ENCODE measurements at regions not wholly inside any gene's neighbourhood (a gene's known extent, or its start where the extent isn't known, plus 50 kb on each side); places are given as distances from the start of the nearest gene placed in this dataset.
"Not testable (repeated sequence)": the region's sequence is repeated elsewhere in the genome, so short reads cannot be mapped to it uniquely, and the experiment has no call there.

DNA sequence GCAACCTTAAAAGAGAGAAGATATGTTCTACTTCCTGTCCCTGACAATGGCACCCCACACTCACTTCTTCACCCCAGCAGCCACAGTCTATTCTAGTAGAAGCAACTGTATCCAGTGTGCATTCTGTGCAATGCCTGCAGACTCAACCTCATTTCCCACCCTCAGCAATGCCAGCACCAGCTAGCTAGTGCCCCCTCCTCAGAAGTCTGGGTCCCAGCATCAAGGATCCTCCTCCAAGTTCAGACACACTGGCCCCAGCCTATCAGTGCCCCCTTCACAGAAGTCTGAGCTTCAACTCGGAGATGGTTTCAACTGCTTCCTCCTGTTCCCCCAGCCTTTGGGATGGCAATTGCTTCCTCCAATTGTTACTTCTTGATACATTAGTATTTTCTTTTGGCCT, 268.3 kb downstream of the MEX3B start:
- no peaks in the 10 kb centered on the region for H3K27me3 ChIP-seq (ENCODE audit: control insufficient read depth, insufficient read depth, low read length)
- no peak overlapping the region for H3K4me3 ChIP-seq (ENCODE audit: low read depth, low read length)
- H3K4me1 ChIP-seq (ENCODE audit: control insufficient read depth, insufficient read depth, low read length), result no peaks in the 10 kb centered on the region
- no peak for DNase-seq (ENCODE audit: low read depth in 4 of 6, low spot score in 6 of 6)
- no peak overlapping the region for H3K27ac ChIP-seq (ENCODE audit: low read depth, low read length)
- WGBS (ENCODE audit: insufficient coverage), result no CpG with 5 or more reads among the region's 1 CpG
- H3K9me3 ChIP-seq (ENCODE audit: control insufficient read depth, insufficient read depth, low read length), result no peaks in the 10 kb centered on the region
- H3K36me3 ChIP-seq (ENCODE audit: control insufficient read depth, insufficient read depth, low read length), result no peaks in the 10 kb centered on the region

DNA sequence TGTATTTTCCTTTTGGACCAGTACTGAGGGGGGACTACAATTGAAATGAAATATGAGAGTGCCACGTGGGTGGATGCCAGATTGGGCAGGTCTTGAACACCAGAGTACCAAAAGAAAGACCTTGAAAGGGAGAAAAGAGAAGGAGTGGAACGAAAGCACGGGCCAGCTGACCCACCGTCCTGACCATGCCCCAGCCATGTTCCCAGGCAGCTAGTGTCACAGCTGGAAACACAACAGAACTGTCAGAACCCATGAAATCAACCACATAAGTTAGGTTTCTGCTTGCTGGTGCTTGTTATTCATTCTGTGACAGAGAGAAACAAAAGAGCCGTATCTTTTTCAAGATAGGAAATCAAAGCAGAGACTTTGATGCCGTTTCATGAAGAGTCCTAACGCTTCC, 268.8 kb downstream of the MEX3B start:
- Histone ChIP-seq H3K4me3 (ENCODE audit: low read depth, low read length) (no peak overlapping the region), H3K36me3 (ENCODE audit: control insufficient read depth, insufficient read depth, low read length) (no peaks in the 10 kb centered on the region), H3K4me1 (ENCODE audit: control insufficient read depth, insufficient read depth, low read length) (no peaks in the 10 kb centered on the region), H3K27me3 (ENCODE audit: control insufficient read depth, insufficient read depth, low read length) (no peaks in the 10 kb centered on the region), H3K27ac (ENCODE audit: low read depth, low read length) (no peak overlapping the region), H3K9me3 (ENCODE audit: control insufficient read depth, insufficient read depth, low read length) (no peaks in the 10 kb centered on the region)
- 46% methylated on average over 3 of the region's 7 CpGs for WGBS (ENCODE audit: insufficient coverage)
- DNase-seq (ENCODE audit: low read depth in 4 of 6, low spot score in 6 of 6), result no peak

GRCh38 chr15:81775779-81776178, 270.0 kb downstream of the MEX3B start:
- H3K4me1 ChIP-seq (ENCODE audit: control insufficient read depth, insufficient read depth, low read length); H3K36me3 ChIP-seq (ENCODE audit: control insufficient read depth, insufficient read depth, low read length); H3K4me3 ChIP-seq (ENCODE audit: low read depth, low read length); H3K27ac ChIP-seq (ENCODE audit: low read depth, low read length); DNase-seq (ENCODE audit: low read depth in 4 of 6, low spot score in 6 of 6); H3K27me3 ChIP-seq (ENCODE audit: control insufficient read depth, insufficient read depth, low read length); H3K9me3 ChIP-seq (ENCODE audit: control insufficient read depth, insufficient read depth, low read length): not testable (repeated sequence)
- no CpG with 5 or more reads among the region's 4 CpGs for WGBS (ENCODE audit: insufficient coverage)

DNA sequence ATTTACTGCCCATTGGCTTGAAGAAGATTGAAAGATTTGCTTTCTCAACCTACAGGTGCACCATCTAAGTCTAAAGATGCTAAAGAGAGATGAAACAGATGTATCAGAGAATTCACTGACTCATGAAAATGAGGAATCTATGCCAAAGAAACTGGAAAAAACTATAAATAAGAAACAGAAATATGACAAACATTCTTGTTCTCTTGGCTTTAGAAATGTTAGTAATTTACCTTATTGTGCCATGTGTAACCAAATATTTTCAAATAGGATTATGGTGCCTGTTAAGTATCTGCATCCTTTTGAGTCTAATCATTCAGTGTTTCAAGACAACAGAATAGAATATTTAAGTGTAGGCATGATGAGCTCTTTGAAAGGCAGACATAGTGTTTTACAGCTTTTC, 271.5 kb downstream of the MEX3B start:
- H3K36me3 ChIP-seq (ENCODE audit: control insufficient read depth, insufficient read depth, low read length), result no peaks in the 10 kb centered on the region
- no peak for DNase-seq (ENCODE audit: low read depth in 4 of 6, low spot score in 6 of 6)
- H3K9me3 ChIP-seq (ENCODE audit: control insufficient read depth, insufficient read depth, low read length), result no peaks in the 10 kb centered on the region
- H3K4me3 ChIP-seq (ENCODE audit: low read depth, low read length), result no peak overlapping the region
- no peak overlapping the region for H3K27ac ChIP-seq (ENCODE audit: low read depth, low read length)
- no peaks in the 10 kb centered on the region for H3K4me1 ChIP-seq (ENCODE audit: control insufficient read depth, insufficient read depth, low read length)
- no peaks in the 10 kb centered on the region for H3K27me3 ChIP-seq (ENCODE audit: control insufficient read depth, insufficient read depth, low read length)

GRCh38 chr15:81768773-81769172, 277.0 kb downstream of the MEX3B start:
- H3K4me1 ChIP-seq (ENCODE audit: control insufficient read depth, insufficient read depth, low read length), result no peaks in the 10 kb centered on the region
- H3K27me3 ChIP-seq (ENCODE audit: control insufficient read depth, insufficient read depth, low read length), result no peaks in the 10 kb centered on the region
- H3K36me3 ChIP-seq (ENCODE audit: control insufficient read depth, insufficient read depth, low read length), result no peaks in the 10 kb centered on the region
- no peak overlapping the region for H3K27ac ChIP-seq (ENCODE audit: low read depth, low read length)
- H3K9me3 ChIP-seq (ENCODE audit: control insufficient read depth, insufficient read depth, low read length), result no peaks in the 10 kb centered on the region
- no peak overlapping the region for H3K4me3 ChIP-seq (ENCODE audit: low read depth, low read length)
- no peak for DNase-seq (ENCODE audit: low read depth in 4 of 6, low spot score in 6 of 6)
- 76% methylated on average over 2 of the region's 2 CpGs for WGBS (ENCODE audit: insufficient coverage)

- DNase-seq (ENCODE audit: low read depth in 4 of 6, low spot score in 6 of 6), result peak in 1 of 6 donors; percentile 70
- Histone ChIP-seq H3K9me3 (ENCODE audit: control insufficient read depth, insufficient read depth, low read length) (no peaks in the 10 kb centered on the region), H3K27ac (ENCODE audit: low read depth, low read length) (no peak overlapping the region), H3K4me1 (ENCODE audit: control insufficient read depth, insufficient read depth, low read length) (no peaks in the 10 kb centered on the region), H3K36me3 (ENCODE audit: control insufficient read depth, insufficient read depth, low read length) (no peaks in the 10 kb centered on the region), H3K27me3 (ENCODE audit: control insufficient read depth, insufficient read depth, low read length) (no peaks in the 10 kb centered on the region), H3K4me3 (ENCODE audit: low read depth, low read length) (no peak overlapping the region)
- no CpG with 5 or more reads among the region's 1 CpG for WGBS (ENCODE audit: insufficient coverage)
Observed at GRCh38 chr15:81766829-81767475, 278.9 kb downstream of the MEX3B start.

DNA sequence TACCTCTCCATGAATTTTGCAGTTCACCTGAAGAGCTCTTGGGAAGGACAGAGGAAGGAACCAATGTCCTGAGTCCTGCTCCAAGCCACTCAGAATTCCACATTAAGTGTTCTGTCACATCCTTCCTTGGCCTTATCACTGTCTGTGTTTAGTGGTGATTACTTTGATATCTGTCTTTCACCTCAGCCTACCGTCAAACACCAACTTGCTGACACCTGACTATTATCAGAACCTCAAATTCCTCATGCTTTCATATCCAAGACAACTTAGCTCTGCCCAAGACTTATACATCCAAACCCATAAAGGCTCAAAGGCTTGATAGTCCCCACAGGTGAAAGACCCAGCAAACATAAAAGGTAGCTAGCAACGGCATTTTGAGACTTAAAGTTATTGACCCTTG, 280.0 kb downstream of the MEX3B start:
- Histone ChIP-seq H3K27me3 (ENCODE audit: control insufficient read depth, insufficient read depth, low read length) (no peaks in the 10 kb centered on the region), H3K9me3 (ENCODE audit: control insufficient read depth, insufficient read depth, low read length) (no peaks in the 10 kb centered on the region), H3K4me3 (ENCODE audit: low read depth, low read length) (no peak overlapping the region), H3K36me3 (ENCODE audit: control insufficient read depth, insufficient read depth, low read length) (no peaks in the 10 kb centered on the region), H3K4me1 (ENCODE audit: control insufficient read depth, insufficient read depth, low read length) (no peaks in the 10 kb centered on the region), H3K27ac (ENCODE audit: low read depth, low read length) (no peak overlapping the region)
- no CpG with 5 or more reads among the region's 2 CpGs for WGBS (ENCODE audit: insufficient coverage)
- no peak for DNase-seq (ENCODE audit: low read depth in 4 of 6, low spot score in 6 of 6)

DNA sequence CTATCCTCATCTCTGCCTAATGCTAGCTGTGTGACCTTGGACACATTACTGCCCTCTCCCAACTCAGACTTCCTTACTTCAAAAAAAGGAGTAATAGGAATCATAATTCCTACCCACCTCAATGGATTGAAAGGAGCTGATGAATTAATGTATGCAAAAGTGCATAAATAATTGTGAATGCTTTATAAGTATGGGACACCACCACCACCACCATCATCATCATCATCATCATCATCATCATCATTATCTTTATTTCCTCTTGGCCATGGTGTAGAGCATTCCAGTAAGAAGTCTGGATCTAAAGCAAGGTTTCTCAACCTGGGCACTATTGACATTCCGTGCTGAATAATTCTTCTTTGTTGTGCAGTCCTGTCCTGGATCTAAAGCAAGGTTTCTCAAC, 282.5 kb downstream of the MEX3B start:
- WGBS (ENCODE audit: insufficient coverage), result 100% methylated on average over 1 of the region's 1 CpG
- DNase-seq (ENCODE audit: low read depth in 4 of 6, low spot score in 6 of 6), result no peak
- no peaks in the 10 kb centered on the region for H3K27me3 ChIP-seq (ENCODE audit: control insufficient read depth, insufficient read depth, low read length)
- no peak overlapping the region for H3K4me3 ChIP-seq (ENCODE audit: low read depth, low read length)
- H3K4me1 ChIP-seq (ENCODE audit: control insufficient read depth, insufficient read depth, low read length), result no peaks in the 10 kb centered on the region
- H3K27ac ChIP-seq (ENCODE audit: low read depth, low read length), result no peak overlapping the region
- H3K9me3 ChIP-seq (ENCODE audit: control insufficient read depth, insufficient read depth, low read length), result no peaks in the 10 kb centered on the region
- no peaks in the 10 kb centered on the region for H3K36me3 ChIP-seq (ENCODE audit: control insufficient read depth, insufficient read depth, low read length)

GRCh38 chr15:81760686-81761085, 285.1 kb downstream of the MEX3B start:
- H3K27ac ChIP-seq (ENCODE audit: low read depth, low read length), result no peak overlapping the region
- no peaks in the 10 kb centered on the region for H3K36me3 ChIP-seq (ENCODE audit: control insufficient read depth, insufficient read depth, low read length)
- DNase-seq (ENCODE audit: low read depth in 4 of 6, low spot score in 6 of 6), result no peak
- no peaks in the 10 kb centered on the region for H3K4me1 ChIP-seq (ENCODE audit: control insufficient read depth, insufficient read depth, low read length)
- WGBS (ENCODE audit: insufficient coverage), result 93% methylated on average over 7 of the region's 8 CpGs
- no peaks in the 10 kb centered on the region for H3K9me3 ChIP-seq (ENCODE audit: control insufficient read depth, insufficient read depth, low read length)
- no peak overlapping the region for H3K4me3 ChIP-seq (ENCODE audit: low read depth, low read length)
- no peaks in the 10 kb centered on the region for H3K27me3 ChIP-seq (ENCODE audit: control insufficient read depth, insufficient read depth, low read length)

GRCh38 chr15:81758818-81759284, 287.0 kb downstream of the MEX3B start:
- Histone ChIP-seq H3K4me3 (ENCODE audit: low read depth, low read length) (no peak overlapping the region), H3K27ac (ENCODE audit: low read depth, low read length) (no peak overlapping the region), H3K9me3 (ENCODE audit: control insufficient read depth, insufficient read depth, low read length) (no peaks in the 10 kb centered on the region), H3K4me1 (ENCODE audit: control insufficient read depth, insufficient read depth, low read length) (no peaks in the 10 kb centered on the region), H3K27me3 (ENCODE audit: control insufficient read depth, insufficient read depth, low read length) (peaks cover 9% of the 10 kb centered on the region), H3K36me3 (ENCODE audit: control insufficient read depth, insufficient read depth, low read length) (no peaks in the 10 kb centered on the region)
- WGBS (ENCODE audit: insufficient coverage), result no CpG with 5 or more reads among the region's 2 CpGs
- no peak for DNase-seq (ENCODE audit: low read depth in 4 of 6, low spot score in 6 of 6)
